NT2/D1 (cell line): ENCODE measurements at regions not wholly inside any gene's neighbourhood (a gene's known extent, or its start where the extent isn't known, plus 50 kb on each side); places are given as distances from the start of the nearest gene placed in this dataset.

Experiments used
- DNase-seq: peaks from one replicate; pipeline ENCODE4 v3.0.0-alpha.2; 2011; ENCODE audit warnings: low read depth, low spot score
- H3K27me3 ChIP-seq: 2 replicates; pipeline ENCODE4 v1.6.0; 2011; ENCODE audit warnings: mild to moderate bottlenecking; ENCODE audit not compliant: insufficient read length, insufficient read depth
- H3K36me3 ChIP-seq: 2 replicates; pipeline ENCODE4 v1.6.1; 2011; ENCODE audit warnings: mild to moderate bottlenecking, low read length, mixed read lengths; ENCODE audit not compliant: insufficient read depth, insufficient read length
- H3K4me1 ChIP-seq: 2 replicates; pipeline ENCODE4 v1.5.1; 2011; ENCODE audit not compliant: insufficient read depth, insufficient read length
- H3K4me3 ChIP-seq: 2 replicates; pipeline ENCODE4 v1.5.1; 2011; ENCODE audit warnings: low read depth; ENCODE audit not compliant: insufficient read length
- H3K9ac ChIP-seq: 2 replicates; pipeline ENCODE4 v1.6.0; 2011; ENCODE audit warnings: low read depth; ENCODE audit not compliant: insufficient read length
- H3K9me3 ChIP-seq: 2 replicates; pipeline ENCODE4 v1.5.1; 2011; ENCODE audit warnings: mild to moderate bottlenecking, low read length; ENCODE audit not compliant: insufficient read depth
- SUZ12 ChIP-seq: IDR thresholded peaks from 2 replicates; pipeline ENCODE4 v1.6.1; 2011; ENCODE audit not compliant: insufficient read length, insufficient read depth; ENCODE audit errors: extremely low read depth
- YY1 ChIP-seq: IDR thresholded peaks from 2 replicates; pipeline ENCODE4 v1.6.1; 2011; ENCODE audit not compliant: insufficient read length, insufficient read depth
- ZNF274 ChIP-seq: IDR thresholded peaks from 2 replicates; pipeline ENCODE4 v1.6.1; 2011; ENCODE audit warnings: mild to moderate bottlenecking, low read depth, low read length

DNA sequence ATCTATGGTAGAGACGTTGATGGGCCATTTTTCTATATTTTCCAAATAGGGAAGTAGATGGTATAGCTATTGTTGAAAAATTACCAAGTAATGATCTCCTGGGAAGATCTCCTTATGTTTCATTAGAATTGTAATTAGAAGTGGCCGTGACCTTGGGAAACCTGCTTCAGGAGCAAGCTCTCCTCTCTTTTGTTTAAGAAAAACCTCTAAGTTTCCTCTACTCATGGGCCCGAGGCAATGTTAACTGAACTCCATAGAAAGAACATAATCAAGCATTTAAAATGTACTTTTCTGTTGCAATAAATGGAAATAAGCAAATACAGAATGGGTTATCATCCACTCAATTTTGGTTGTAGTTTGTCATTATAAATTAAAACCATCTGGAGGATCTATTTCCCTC is 511.2 kb upstream of the MDFIC2 start:
- DNase-seq, result no peak
- Histone ChIP-seq H3K9me3 (no peaks in the 10 kb centered on the region), H3K4me1 (no peaks in the 10 kb centered on the region), H3K36me3 (no peaks in the 10 kb centered on the region), H3K27me3 (no peaks in the 10 kb centered on the region), H3K9ac (no peak overlapping the region), H3K4me3 (no peak overlapping the region)
- TF ChIP-seq YY1 (no peak), SUZ12 (no peak), ZNF274 (no peak)

DNA sequence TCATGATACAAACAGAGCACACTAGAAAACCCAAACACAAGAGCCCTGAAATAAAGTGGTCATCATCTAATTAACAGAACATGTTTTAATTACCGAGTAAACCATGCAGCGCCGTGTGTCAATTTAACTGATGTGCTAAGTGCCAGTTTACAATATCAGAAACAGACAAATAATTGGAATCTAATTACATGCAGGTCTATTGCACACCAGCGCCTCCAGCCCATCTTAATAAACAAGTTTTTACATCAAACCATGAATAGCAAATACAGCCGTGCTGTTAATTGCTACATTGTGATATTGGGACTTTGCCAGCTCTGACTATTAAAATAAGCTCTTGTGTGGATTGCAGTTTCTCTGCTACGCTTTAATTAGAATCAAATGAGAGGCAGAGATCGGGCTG is 510.2 kb upstream of the MDFIC2 start:
- no peaks in the 10 kb centered on the region for H3K9me3 ChIP-seq
- TF ChIP-seq SUZ12, result no peak
- TF ChIP-seq ZNF274, result no peak
- no peak for TF ChIP-seq YY1
- no peak overlapping the region for H3K4me3 ChIP-seq
- DNase-seq, result no peak
- no peak overlapping the region for H3K9ac ChIP-seq
- H3K36me3 ChIP-seq, result no peaks in the 10 kb centered on the region
- no peaks in the 10 kb centered on the region for H3K27me3 ChIP-seq
- no peaks in the 10 kb centered on the region for H3K4me1 ChIP-seq

GRCh38 chr3:70821602-70822001 is 509.2 kb upstream of the MDFIC2 start:
- no peaks in the 10 kb centered on the region for H3K27me3 ChIP-seq
- DNase-seq, result no peak
- peaks cover 2% of the 10 kb centered on the region; the same call in 1 of the 2 replicates for H3K9me3 ChIP-seq
- H3K9ac ChIP-seq, result no peak overlapping the region
- TF ChIP-seq ZNF274 (no peak), SUZ12 (no peak), YY1 (no peak)
- no peaks in the 10 kb centered on the region for H3K4me1 ChIP-seq
- H3K36me3 ChIP-seq, result no peaks in the 10 kb centered on the region
- no peak overlapping the region for H3K4me3 ChIP-seq

DNA sequence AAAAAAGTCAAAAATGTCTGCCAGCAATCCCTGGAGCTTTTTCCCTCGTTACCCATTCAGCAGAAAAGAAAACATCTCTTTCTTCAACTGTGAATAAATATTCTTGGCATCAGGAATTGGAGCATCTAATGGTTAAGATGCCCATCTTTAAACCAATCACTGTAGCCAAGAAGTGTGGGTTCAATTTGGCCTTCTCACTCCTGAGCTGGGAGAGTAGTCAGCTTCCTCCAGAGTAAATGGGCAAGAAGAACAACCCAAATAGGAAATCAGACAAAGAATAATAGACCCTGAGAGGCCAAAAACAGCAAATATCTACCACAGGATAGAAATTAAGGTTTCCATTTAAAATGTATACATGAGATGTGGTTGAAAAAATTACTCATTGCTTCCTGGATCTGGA is 508.0 kb upstream of the MDFIC2 start:
- Histone ChIP-seq H3K9me3 (peaks cover 10% of the 10 kb centered on the region; the same call in 1 of the 2 replicates), H3K9ac (no peak overlapping the region), H3K36me3 (no peaks in the 10 kb centered on the region), H3K4me3 (no peak overlapping the region), H3K27me3 (no peaks in the 10 kb centered on the region), H3K4me1 (no peaks in the 10 kb centered on the region)
- TF ChIP-seq SUZ12 (no peak), ZNF274 (no peak), YY1 (no peak)
- DNase-seq, result no peak

DNA sequence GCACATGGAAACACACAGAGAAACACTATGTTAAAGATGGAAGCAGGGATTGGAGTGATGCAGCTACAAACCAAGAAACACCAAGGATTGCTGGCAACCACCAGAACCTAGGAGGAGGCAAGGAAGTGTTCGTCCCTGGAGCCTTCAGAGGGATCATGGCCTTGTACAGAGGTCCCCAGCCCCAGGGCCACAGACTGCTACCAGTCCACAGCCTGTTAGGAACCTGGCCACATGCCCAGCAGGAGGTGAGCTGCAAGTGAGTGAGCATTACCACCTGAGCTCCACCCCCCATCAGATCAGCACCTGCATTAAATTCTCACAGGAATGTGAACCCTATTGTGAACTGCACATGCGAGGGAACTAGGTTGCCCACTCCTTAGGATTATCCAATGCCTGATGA is 505.7 kb upstream of the MDFIC2 start:
- no peak for TF ChIP-seq ZNF274
- TF ChIP-seq YY1, result no peak
- no peak for TF ChIP-seq SUZ12
- Histone ChIP-seq H3K27me3 (no peaks in the 10 kb centered on the region), H3K4me3 (no peak overlapping the region), H3K9me3 (peaks cover 10% of the 10 kb centered on the region; the same call in 1 of the 2 replicates), H3K4me1 (no peaks in the 10 kb centered on the region), H3K36me3 (no peaks in the 10 kb centered on the region), H3K9ac (no peak overlapping the region)
- no peak for DNase-seq

DNA sequence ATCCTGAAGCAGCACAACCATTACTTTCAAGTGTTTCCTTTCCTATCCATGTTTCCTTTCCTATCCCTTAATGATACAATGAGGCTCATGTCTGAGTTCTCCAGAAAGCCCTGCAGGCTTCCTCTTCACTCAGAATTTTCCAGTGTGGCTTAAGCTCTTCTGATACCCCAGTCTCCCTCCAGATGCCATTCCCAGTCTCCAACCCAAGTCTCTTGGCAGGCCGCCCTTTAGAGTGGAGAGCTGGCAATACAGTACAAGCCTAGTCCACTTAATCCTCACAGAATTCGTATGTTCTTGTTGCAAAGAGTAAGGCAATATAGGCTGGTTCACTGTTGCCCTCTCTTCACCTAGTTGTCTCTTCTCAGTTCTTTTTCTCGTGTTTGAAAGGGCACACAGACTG is 503.9 kb upstream of the MDFIC2 start:
- H3K9ac ChIP-seq, result no peak overlapping the region
- no peak overlapping the region for H3K4me3 ChIP-seq
- H3K27me3 ChIP-seq, result no peaks in the 10 kb centered on the region
- no peak for DNase-seq
- TF ChIP-seq ZNF274, result no peak
- no peaks in the 10 kb centered on the region for H3K4me1 ChIP-seq
- H3K9me3 ChIP-seq, result peaks cover 10% of the 10 kb centered on the region; the same call in 1 of the 2 replicates
- no peaks in the 10 kb centered on the region for H3K36me3 ChIP-seq

GRCh38 chr3:70815817-70816216 is 503.4 kb upstream of the MDFIC2 start:
- Histone ChIP-seq H3K36me3 (no peaks in the 10 kb centered on the region), H3K9ac (no peak overlapping the region), H3K4me1 (no peaks in the 10 kb centered on the region), H3K4me3 (no peak overlapping the region), H3K9me3 (peaks cover 10% of the 10 kb centered on the region; the same call in 1 of the 2 replicates), H3K27me3 (no peaks in the 10 kb centered on the region)
- no peak for TF ChIP-seq SUZ12
- TF ChIP-seq ZNF274, result no peak
- no peak for TF ChIP-seq YY1
- DNase-seq, result no peak

DNA sequence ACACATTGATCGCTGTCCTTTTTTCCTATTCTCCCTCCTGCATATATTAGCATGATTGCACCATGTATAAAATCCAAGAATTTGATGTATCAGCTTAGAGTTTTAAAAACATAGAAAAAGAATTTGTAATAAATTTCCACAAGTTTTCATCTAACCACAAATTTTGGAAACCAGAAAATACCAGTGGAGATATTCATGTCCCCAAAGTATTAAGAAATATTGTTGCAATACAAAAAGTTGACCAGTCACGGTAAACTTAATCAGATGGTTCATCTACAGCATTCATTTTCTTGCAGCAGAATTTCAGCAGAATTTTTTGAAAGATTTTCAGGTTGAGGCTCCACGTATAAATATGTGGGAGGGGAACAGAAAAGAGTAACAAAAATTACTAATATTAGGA is 500.9 kb upstream of the MDFIC2 start:
- H3K4me3 ChIP-seq, result no peak overlapping the region
- no peaks in the 10 kb centered on the region for H3K4me1 ChIP-seq
- H3K9me3 ChIP-seq, result peaks cover 10% of the 10 kb centered on the region; the same call in 1 of the 2 replicates
- no peak for DNase-seq
- H3K9ac ChIP-seq, result no peak overlapping the region
- no peaks in the 10 kb centered on the region for H3K36me3 ChIP-seq
- no peak for TF ChIP-seq SUZ12
- TF ChIP-seq ZNF274, result no peak
- no peak for TF ChIP-seq YY1
- no peaks in the 10 kb centered on the region for H3K27me3 ChIP-seq
